Astrocyte of the spinal cord (primary cell): ENCODE measurements at regions not wholly inside any gene's neighbourhood (a gene's known extent, or its start where the extent isn't known, plus 50 kb on each side); places are given as distances from the start of the nearest gene placed in this dataset.

Source experiments
- DNase-seq: peaks from one replicate; pipeline ENCODE4 v3.0.0; 2011; ENCODE audit warnings: low read depth, low spot score
- H3K4me3 ChIP-seq: 2 replicates; pipeline ENCODE4 v1.5.1; 2011; ENCODE audit warnings: low read depth, mild to moderate bottlenecking, low read length, moderate library complexity
- in situ Hi-C: cut with HindIII; loops from 2 replicates; pipeline ENCODE4 v1.10.0; 2017; ENCODE audit warnings: low sequenced_read_pairs
- TF ChIP-seq, protein P1 (sequence below): IDR thresholded peaks from 2 replicates; pipeline ENCODE4 v1.5.1; 2012; ENCODE audit warnings: low read depth, mild to moderate bottlenecking, low read length, inconsistent platforms

GRCh38 chr5:96121364-96121763 lies 159.7 kb upstream of the ELL2 start:
- in situ Hi-C loops: no loop called here
- DNase-seq: no peak
- no peak overlapping the region for H3K4me3 ChIP-seq
- TF ChIP-seq, protein P1, sequence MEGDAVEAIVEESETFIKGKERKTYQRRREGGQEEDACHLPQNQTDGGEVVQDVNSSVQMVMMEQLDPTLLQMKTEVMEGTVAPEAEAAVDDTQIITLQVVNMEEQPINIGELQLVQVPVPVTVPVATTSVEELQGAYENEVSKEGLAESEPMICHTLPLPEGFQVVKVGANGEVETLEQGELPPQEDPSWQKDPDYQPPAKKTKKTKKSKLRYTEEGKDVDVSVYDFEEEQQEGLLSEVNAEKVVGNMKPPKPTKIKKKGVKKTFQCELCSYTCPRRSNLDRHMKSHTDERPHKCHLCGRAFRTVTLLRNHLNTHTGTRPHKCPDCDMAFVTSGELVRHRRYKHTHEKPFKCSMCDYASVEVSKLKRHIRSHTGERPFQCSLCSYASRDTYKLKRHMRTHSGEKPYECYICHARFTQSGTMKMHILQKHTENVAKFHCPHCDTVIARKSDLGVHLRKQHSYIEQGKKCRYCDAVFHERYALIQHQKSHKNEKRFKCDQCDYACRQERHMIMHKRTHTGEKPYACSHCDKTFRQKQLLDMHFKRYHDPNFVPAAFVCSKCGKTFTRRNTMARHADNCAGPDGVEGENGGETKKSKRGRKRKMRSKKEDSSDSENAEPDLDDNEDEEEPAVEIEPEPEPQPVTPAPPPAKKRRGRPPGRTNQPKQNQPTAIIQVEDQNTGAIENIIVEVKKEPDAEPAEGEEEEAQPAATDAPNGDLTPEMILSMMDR: no peak

DNA sequence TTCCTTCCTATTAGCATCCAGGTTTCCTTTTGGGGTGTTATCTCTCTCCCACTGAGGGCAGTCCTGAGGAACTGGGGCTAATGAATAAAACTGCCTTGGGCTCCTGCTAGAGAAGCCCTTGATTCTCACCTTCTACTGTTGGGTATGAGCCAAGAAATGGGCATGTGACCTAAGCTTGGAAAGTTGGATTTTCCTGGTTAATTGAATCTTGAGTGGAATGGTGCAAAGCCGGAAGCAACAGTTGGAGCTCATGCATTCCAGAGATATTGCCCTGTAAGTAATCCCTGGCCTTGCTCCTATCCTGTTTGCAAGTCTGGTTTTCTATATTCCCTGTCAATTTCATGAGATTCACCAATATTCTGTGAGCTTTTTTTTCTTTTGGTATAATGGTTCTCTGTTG lies 158.5 kb upstream of the ELL2 start:
- in situ Hi-C loops: no loop called here
- no peak for DNase-seq

GRCh38 chr5:96117771-96118651 lies 156.4 kb upstream of the ELL2 start:
- H3K4me3 ChIP-seq: no peak overlapping the region
- TF ChIP-seq, protein P1: no peak
- in situ Hi-C loops: no loop called here
- DNase-seq: no peak

More for the DNA sequence above, 158.5 kb upstream of the ELL2 start:
- TF ChIP-seq, protein P1: no peak
- H3K4me3 ChIP-seq: no peak overlapping the region

DNA sequence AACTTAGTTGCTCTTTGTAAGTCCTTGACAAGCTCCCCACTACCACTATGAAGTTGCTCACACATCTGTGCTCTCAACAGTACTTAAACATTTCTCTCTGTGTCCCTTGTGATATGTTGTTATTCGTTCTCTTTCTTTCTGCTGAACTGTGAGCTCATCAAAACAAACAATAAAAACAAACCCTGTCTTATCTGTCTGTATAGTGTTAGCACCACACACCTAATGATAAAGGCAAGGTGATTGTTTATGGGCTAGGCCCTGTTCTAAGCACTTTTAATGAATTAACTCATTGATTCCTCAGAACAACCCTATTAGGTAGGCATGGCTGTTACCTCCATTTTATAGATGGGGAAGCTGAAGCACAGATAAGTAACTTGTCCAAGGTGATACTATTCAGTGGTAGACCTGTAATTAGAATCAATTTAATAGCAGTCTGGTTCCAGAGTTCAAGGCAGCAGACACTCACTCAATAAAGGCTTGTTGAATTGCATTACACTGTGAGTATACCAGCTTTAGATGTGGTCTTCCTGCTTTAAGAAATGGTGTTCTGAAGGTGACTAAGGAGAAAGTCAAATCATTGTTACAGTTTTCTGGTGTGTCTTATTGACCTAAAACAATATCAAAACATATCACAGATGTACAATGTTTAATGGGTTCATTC lies 153.6 kb upstream of the ELL2 start:
- in situ Hi-C loops: no loop called here

DNA sequence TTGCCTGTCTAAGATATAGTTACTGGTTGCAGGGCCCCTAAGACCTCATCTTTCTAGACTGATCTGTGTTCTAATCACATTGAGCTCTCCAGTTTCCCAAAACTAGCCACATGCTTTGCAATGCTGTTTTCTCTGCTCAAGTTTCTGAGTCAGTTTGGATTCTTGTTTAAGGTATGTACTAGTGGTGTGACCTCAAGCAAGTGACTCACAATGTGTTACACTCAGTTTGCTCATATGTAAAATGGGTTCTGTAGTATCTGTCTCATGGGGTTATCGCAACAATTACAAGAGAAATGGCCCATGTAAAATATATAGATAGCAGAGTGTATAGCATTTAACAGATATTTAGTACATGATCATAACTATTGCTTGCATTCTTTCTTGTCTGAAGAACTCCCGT lies 153.1 kb upstream of the ELL2 start:
- DNase-seq: peak; percentile 43
- in situ Hi-C loops: no loop called here
- TF ChIP-seq, protein P1: no peak
- H3K4me3 ChIP-seq: no peak overlapping the region

More for the DNA sequence above, 153.6 kb upstream of the ELL2 start:
- TF ChIP-seq, protein P1: no peak
- no peak overlapping the region for H3K4me3 ChIP-seq
- DNase-seq: no peak

GRCh38 chr5:96113170-96113939 lies 151.7 kb upstream of the ELL2 start:
- no peak for DNase-seq
- in situ Hi-C loops: no loop called here
- TF ChIP-seq, protein P1: no peak

More at GRCh38 chr5:96113170-96113939, 151.7 kb upstream of the ELL2 start:
- no peak overlapping the region for H3K4me3 ChIP-seq
